Fibroblast of pulmonary artery (primary cell): ENCODE measurements at regions not wholly inside any gene's neighbourhood (a gene's known extent, or its start where the extent isn't known, plus 50 kb on each side); places are given as distances from the start of the nearest gene placed in this dataset.

Source experiments
- DNase-seq: peaks from one replicate; pipeline ENCODE4 v3.0.0-alpha.2; 2010; ENCODE audit warnings: low read depth
- H3K4me3 ChIP-seq: replicated peaks from 2 replicates; pipeline ENCODE4 v1.5.1; 2011; ENCODE audit warnings: low read depth, mild to moderate bottlenecking, control low read depth, low read length, moderate library complexity
- CTCF ChIP-seq: IDR thresholded peaks from 2 replicates; pipeline ENCODE4 v1.5.1; 2011; ENCODE audit warnings: mild to moderate bottlenecking, control low read depth, low read length, inconsistent platforms; ENCODE audit errors: missing control alignments

GRCh38 chr16:85302018-85302847 lies 190.0 kb upstream of the CIBAR2 start:
- no peak for DNase-seq
- no peak overlapping the region for H3K4me3 ChIP-seq
- no peak for TF ChIP-seq CTCF

- H3K4me3 ChIP-seq, result no peak overlapping the region
- DNase-seq, result no peak
- no peak for TF ChIP-seq CTCF
Measured at GRCh38 chr16:85302848-85303353, 190.6 kb upstream of the CIBAR2 start.

- TF ChIP-seq CTCF, result peak; percentile 67
- peak; percentile 44 for DNase-seq
- H3K4me3 ChIP-seq, result no peak overlapping the region
Measured at GRCh38 chr16:85303354-85303883, 191.1 kb upstream of the CIBAR2 start.

- no peak overlapping the region for H3K4me3 ChIP-seq
- DNase-seq, result no peak
Measured at GRCh38 chr16:85304337-85304736, 192.1 kb upstream of the CIBAR2 start.

GRCh38 chr16:85306071-85306792 lies 194.0 kb upstream of the CIBAR2 start:
- DNase-seq, result peak; percentile 92
- no peak overlapping the region for H3K4me3 ChIP-seq
- no peak for TF ChIP-seq CTCF

More at GRCh38 chr16:85304337-85304736, 192.1 kb upstream of the CIBAR2 start:
- no peak for TF ChIP-seq CTCF

GRCh38 chr16:85306793-85307551 lies 194.7 kb upstream of the CIBAR2 start:
- TF ChIP-seq CTCF, result no peak
- no peak for DNase-seq
- no peak overlapping the region for H3K4me3 ChIP-seq
